ENCODE measurements at regions not wholly inside any gene's neighbourhood (a gene's known extent, or its start where the extent isn't known, plus 50 kb on each side); places are given as distances from the start of the nearest gene placed in this dataset.

- no peak overlapping the region for H3K9ac ChIP-seq (ENCODE audit: control insufficient read depth, extremely low read depth, insufficient read depth, low read length)
- no peaks in the 10 kb centered on the region for H3K9me3 ChIP-seq (ENCODE audit: control insufficient read depth, low read depth, low read length)
- H3K36me3 ChIP-seq (ENCODE audit: control insufficient read depth in 2 of 2, extremely low read depth in 1 of 2, insufficient read depth in 2 of 2, low read length in 2 of 2) = no peaks in the 10 kb centered on the region
- no peak overlapping the region for H3K27ac ChIP-seq (ENCODE audit: control insufficient read depth, insufficient read depth, low read length)
- H4K20me1 ChIP-seq (ENCODE audit: control insufficient read depth, extremely low read depth, insufficient read depth, low read length) = no peaks in the 10 kb centered on the region
- H3K4me3 ChIP-seq (ENCODE audit: control insufficient read depth in 2 of 3, extremely low read depth in 1 of 3, insufficient read depth in 2 of 3, low read depth in 1 of 3, low read length in 3 of 3) = no peak overlapping the region
- H3K4me1 ChIP-seq (ENCODE audit: control insufficient read depth, extremely low read depth, insufficient read depth, low read length) = no peaks in the 10 kb centered on the region
- no peak overlapping the region for H3K4me2 ChIP-seq (ENCODE audit: control insufficient read depth, extremely low read depth, insufficient read depth, low read depth, low read length)
- FAIRE-seq (no peak), DNase-seq (ENCODE audit: low read depth, low spot score) (no peak)
- no peaks in the 10 kb centered on the region for H3K79me2 ChIP-seq (ENCODE audit: control insufficient read depth, insufficient read depth, low read length)
- no peaks in the 10 kb centered on the region for H3K9me1 ChIP-seq (ENCODE audit: control insufficient read depth, extremely low read depth, insufficient read depth, low read length)
- no peak overlapping the region for H2AFZ ChIP-seq (ENCODE audit: control insufficient read depth, low read length)
- H3K27me3 ChIP-seq (ENCODE audit: control insufficient read depth, extremely low read depth, insufficient read depth, low read length) = no peaks in the 10 kb centered on the region
- dilution Hi-C loops (cut with MboI; ENCODE audit: extremely low pct_ligation_motif_present, low sequenced_read_pairs) = no loop called here
- TF ChIP-seq EZH2 (IDR thresholded peaks at IDR 0.05; ENCODE audit: low read length) = no peak
- TF ChIP-seq CTCF (optimal IDR thresholded peaks at IDR 0.05 in 1 of 3, IDR thresholded peaks at IDR 0.05 in 1 of 3, conservative IDR thresholded peaks at IDR 0.05 in 1 of 3; ENCODE audit: extremely low read depth in 1 of 3, insufficient read depth in 2 of 3, low read length in 3 of 3) = no peak
Measured at GRCh38 chr13:99823961-99824360, 147.6 kb downstream of the ZIC5 start.

GRCh38 chr13:99822820-99823219 lies 148.7 kb downstream of the ZIC5 start:
- TF ChIP-seq EZH2 (IDR thresholded peaks at IDR 0.05; ENCODE audit: low read length) (no peak), CTCF (optimal IDR thresholded peaks at IDR 0.05 in 1 of 3, IDR thresholded peaks at IDR 0.05 in 1 of 3, conservative IDR thresholded peaks at IDR 0.05 in 1 of 3; ENCODE audit: extremely low read depth in 1 of 3, insufficient read depth in 2 of 3, low read length in 3 of 3) (no peak)
- Histone ChIP-seq H3K9me3 (ENCODE audit: control insufficient read depth, low read depth, low read length) (no peaks in the 10 kb centered on the region), H3K9me1 (ENCODE audit: control insufficient read depth, extremely low read depth, insufficient read depth, low read length) (no peaks in the 10 kb centered on the region), H3K4me1 (ENCODE audit: control insufficient read depth, extremely low read depth, insufficient read depth, low read length) (no peaks in the 10 kb centered on the region), H2AFZ (ENCODE audit: control insufficient read depth, low read length) (no peak overlapping the region), H3K36me3 (ENCODE audit: control insufficient read depth in 2 of 2, extremely low read depth in 1 of 2, insufficient read depth in 2 of 2, low read length in 2 of 2) (no peaks in the 10 kb centered on the region), H3K79me2 (ENCODE audit: control insufficient read depth, insufficient read depth, low read length) (no peaks in the 10 kb centered on the region), H3K27me3 (ENCODE audit: control insufficient read depth, extremely low read depth, insufficient read depth, low read length) (no peaks in the 10 kb centered on the region), H3K9ac (ENCODE audit: control insufficient read depth, extremely low read depth, insufficient read depth, low read length) (no peak overlapping the region), H3K4me3 (ENCODE audit: control insufficient read depth in 2 of 3, extremely low read depth in 1 of 3, insufficient read depth in 2 of 3, low read depth in 1 of 3, low read length in 3 of 3) (no peak overlapping the region), H4K20me1 (ENCODE audit: control insufficient read depth, extremely low read depth, insufficient read depth, low read length) (no peaks in the 10 kb centered on the region), H3K27ac (ENCODE audit: control insufficient read depth, insufficient read depth, low read length) (no peak overlapping the region), H3K4me2 (ENCODE audit: control insufficient read depth, extremely low read depth, insufficient read depth, low read depth, low read length) (no peak overlapping the region)
- DNase-seq (ENCODE audit: low read depth, low spot score) = no peak
- FAIRE-seq = no peak
- dilution Hi-C loops (cut with MboI; ENCODE audit: extremely low pct_ligation_motif_present, low sequenced_read_pairs) = no loop called here
